ENCODE measurements at regions not wholly inside any gene's neighbourhood (a gene's known extent, or its start where the extent isn't known, plus 50 kb on each side); places are given as distances from the start of the nearest gene placed in this dataset.

- H3K27me3 ChIP-seq, result no peaks in the 10 kb centered on the region
- H3K27ac ChIP-seq, result no peak overlapping the region
- no peak overlapping the region for H3K4me2 ChIP-seq
- no peak overlapping the region for H3K4me3 ChIP-seq
- H3K9me3 ChIP-seq (replicated peaks in 1 of 11), result peaks cover 0 to 8% (median 0%) of the 10 kb centered on the region in 11 experiments; a peak in 2 of 22 replicates
- H3K9ac ChIP-seq, result no peak overlapping the region
- no peaks in the 10 kb centered on the region; a peak in 1 of 20 replicates for H3K4me1 ChIP-seq
- H3K36me3 ChIP-seq, result no peaks in the 10 kb centered on the region
- no peak for TF ChIP-seq Cebpa-rat (IDR thresholded peaks at IDR 0.05)
- H4K20me1 ChIP-seq, result no peaks in the 10 kb centered on the region
Measured at GRCh38 chr15:72866866-72867616, 83.5 kb upstream of the ADPGK start.

DNA sequence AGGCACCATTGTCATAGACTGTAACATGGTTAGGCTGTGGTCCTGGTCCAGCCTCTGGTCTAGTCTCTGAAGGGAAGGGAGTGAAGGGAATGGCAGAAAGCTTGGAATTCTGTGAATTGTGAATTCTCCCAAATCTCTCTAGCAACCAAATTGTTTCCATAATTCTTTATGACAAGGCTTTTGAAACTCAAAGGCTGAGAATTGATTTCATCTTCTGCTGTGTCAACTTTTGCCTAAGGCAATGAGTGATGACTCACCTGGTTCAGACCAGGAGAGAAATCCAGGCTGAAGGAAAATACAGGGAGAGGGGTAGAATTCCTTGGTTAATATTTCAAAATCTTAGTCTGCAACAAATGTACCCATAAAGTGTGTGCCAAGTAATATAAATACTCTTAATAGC, 82.6 kb upstream of the ADPGK start:
- Histone ChIP-seq H3K27me3 (no peaks in the 10 kb centered on the region), H3K27ac (no peak overlapping the region), H4K20me1 (no peaks in the 10 kb centered on the region), H3K36me3 (no peaks in the 10 kb centered on the region), H3K4me1 (no peaks in the 10 kb centered on the region; a peak in 1 of 20 replicates), H3K9me3 (replicated peaks in 1 of 11) (peaks cover 0 to 8% (median 0%) of the 10 kb centered on the region in 11 experiments; a peak in 2 of 22 replicates), H3K4me2 (no peak overlapping the region), H3K4me3 (no peak overlapping the region), H3K9ac (no peak overlapping the region)
- no peak for TF ChIP-seq Cebpa-rat (IDR thresholded peaks at IDR 0.05)

GRCh38 chr15:72865486-72865885, 81.9 kb upstream of the ADPGK start:
- Histone ChIP-seq H3K9me3 (replicated peaks in 1 of 11) (peaks cover 0 to 4% (median 0%) of the 10 kb centered on the region in 11 experiments; a peak in 2 of 22 replicates), H3K36me3 (no peaks in the 10 kb centered on the region), H3K4me3 (no peak overlapping the region), H3K27me3 (no peaks in the 10 kb centered on the region), H4K20me1 (no peaks in the 10 kb centered on the region), H3K4me1 (no peaks in the 10 kb centered on the region; a peak in 1 of 20 replicates), H3K27ac (no peak overlapping the region), H3K4me2 (no peak overlapping the region), H3K9ac (no peak overlapping the region)
- no peak for TF ChIP-seq Cebpa-rat (IDR thresholded peaks at IDR 0.05)

DNA sequence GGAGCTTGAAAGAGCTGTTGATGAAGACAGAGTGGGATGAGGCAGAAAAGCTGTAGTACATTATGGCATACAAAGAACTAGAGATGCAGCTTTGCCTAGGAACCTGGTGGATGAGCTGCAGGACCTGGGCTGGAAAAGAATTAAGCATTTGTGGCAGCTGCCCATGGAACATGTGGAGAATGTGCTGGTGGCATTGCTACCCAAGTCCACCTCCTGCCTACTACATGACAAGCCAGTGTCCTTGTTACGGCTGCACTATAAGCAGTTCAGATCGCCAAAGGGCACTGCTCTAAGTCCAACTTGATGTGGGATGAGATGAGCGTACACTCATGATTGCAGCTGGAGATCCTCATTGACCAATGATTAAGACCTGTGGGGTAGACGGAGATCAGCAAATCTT, 81.1 kb upstream of the ADPGK start:
- H3K27me3 ChIP-seq, result no peaks in the 10 kb centered on the region
- no peaks in the 10 kb centered on the region; a peak in 1 of 20 replicates for H3K4me1 ChIP-seq
- H3K9me3 ChIP-seq (replicated peaks in 1 of 11), result no peaks in the 10 kb centered on the region
- H3K9ac ChIP-seq, result no peak overlapping the region
- no peak overlapping the region for H3K4me3 ChIP-seq
- no peak overlapping the region for H3K27ac ChIP-seq
- no peaks in the 10 kb centered on the region for H3K36me3 ChIP-seq
- TF ChIP-seq Cebpa-rat (IDR thresholded peaks at IDR 0.05), result no peak
- H4K20me1 ChIP-seq, result no peaks in the 10 kb centered on the region
- H3K4me2 ChIP-seq, result no peak overlapping the region

GRCh38 chr15:72861354-72861910, 77.9 kb upstream of the ADPGK start:
- Histone ChIP-seq H3K36me3 (no peaks in the 10 kb centered on the region), H4K20me1 (no peaks in the 10 kb centered on the region), H3K27me3 (no peaks in the 10 kb centered on the region), H3K4me2 (0 out of 22 replicates have a peak overlapping the region, but pooled peaks of 1 of the 11 experiments have one; percentile 7), H3K4me1 (no peaks in the 10 kb centered on the region; a peak in 1 of 20 replicates), H3K4me3 (no peak overlapping the region), H3K27ac (no peak overlapping the region), H3K9me3 (replicated peaks in 1 of 11) (no peaks in the 10 kb centered on the region), H3K9ac (no peak overlapping the region)
- no peak for TF ChIP-seq Cebpa-rat (IDR thresholded peaks at IDR 0.05)

- Histone ChIP-seq H3K9ac (no peak overlapping the region), H3K4me2 (no peak overlapping the region), H3K27me3 (no peaks in the 10 kb centered on the region), H3K27ac (no peak overlapping the region), H3K4me1 (no peaks in the 10 kb centered on the region; a peak in 1 of 20 replicates), H3K9me3 (replicated peaks in 1 of 11) (no peaks in the 10 kb centered on the region), H4K20me1 (no peaks in the 10 kb centered on the region), H3K36me3 (no peaks in the 10 kb centered on the region), H3K4me3 (no peak overlapping the region)
- TF ChIP-seq Cebpa-rat (IDR thresholded peaks at IDR 0.05), result no peak
Measured at GRCh38 chr15:72859757-72860145, 76.2 kb upstream of the ADPGK start.

DNA sequence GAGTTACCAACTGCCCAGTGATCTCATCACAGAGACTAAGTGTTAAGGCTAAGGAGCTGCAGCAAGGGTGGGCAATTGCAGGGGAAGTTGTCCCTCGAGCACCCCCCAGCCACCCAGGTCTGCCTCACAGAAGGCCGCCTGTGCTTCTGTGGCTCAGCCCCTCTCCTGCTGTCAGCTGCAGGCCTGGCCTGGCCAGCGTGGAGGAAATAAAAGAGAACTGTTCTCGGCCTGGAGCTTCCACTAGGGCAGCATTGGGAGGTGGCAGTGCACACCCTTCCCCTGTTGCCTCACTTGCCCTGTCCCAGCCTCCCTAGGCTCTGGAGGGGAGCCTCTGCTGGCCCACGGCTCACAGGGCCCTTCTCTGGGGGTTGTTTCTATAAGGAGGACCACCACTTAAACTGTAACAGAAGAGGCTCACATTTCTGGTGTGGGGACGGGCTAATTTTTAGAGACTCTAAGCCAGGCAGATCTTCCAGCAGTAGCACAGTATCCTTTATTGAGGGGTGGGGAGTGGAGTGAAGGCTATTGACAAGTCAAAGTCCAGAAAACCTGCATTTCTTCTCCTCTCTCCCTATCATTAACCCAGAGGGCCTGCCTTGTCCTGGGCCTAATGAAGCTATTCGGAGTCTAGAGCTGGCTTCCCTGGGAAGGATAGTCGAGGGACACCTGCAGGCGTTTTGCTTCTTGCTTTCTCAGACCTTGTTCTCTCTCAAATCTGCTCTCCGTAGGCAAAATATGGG, 75.6 kb upstream of the ADPGK start:
- TF ChIP-seq Cebpa-rat (IDR thresholded peaks at IDR 0.05), result no peak
- H3K4me3 ChIP-seq, result no peak overlapping the region
- no peaks in the 10 kb centered on the region for H3K36me3 ChIP-seq
- no peak overlapping the region for H3K9ac ChIP-seq
- no peaks in the 10 kb centered on the region; a peak in 1 of 20 replicates for H3K4me1 ChIP-seq
- H3K27me3 ChIP-seq, result no peaks in the 10 kb centered on the region
- H4K20me1 ChIP-seq, result no peaks in the 10 kb centered on the region
- no peaks in the 10 kb centered on the region for H3K9me3 ChIP-seq (replicated peaks in 1 of 11)
- no peak overlapping the region for H3K27ac ChIP-seq
- H3K4me2 ChIP-seq, result no peak overlapping the region

DNA sequence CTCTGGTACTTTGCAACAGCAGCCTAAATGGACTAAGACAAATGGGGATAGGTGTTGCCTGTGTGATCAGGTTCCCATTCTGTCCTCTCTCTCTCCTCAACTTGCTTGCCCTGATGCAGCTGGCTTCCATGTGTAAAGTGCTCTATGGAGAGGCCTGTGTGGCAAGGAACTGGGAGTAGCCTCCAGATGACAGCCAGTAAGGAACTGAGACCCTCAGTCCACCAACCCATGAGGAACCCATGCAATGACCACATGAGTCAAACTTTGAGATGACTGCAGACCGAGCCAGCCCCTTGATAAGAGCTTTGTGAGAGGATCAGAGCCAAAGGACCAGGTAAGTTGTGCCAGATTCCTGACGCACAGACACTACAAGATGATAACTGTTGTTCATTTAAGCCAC, 74.6 kb upstream of the ADPGK start:
- no peaks in the 10 kb centered on the region for H3K9me3 ChIP-seq (replicated peaks in 1 of 11)
- H3K4me2 ChIP-seq, result no peak overlapping the region
- no peaks in the 10 kb centered on the region for H3K36me3 ChIP-seq
- H4K20me1 ChIP-seq, result no peaks in the 10 kb centered on the region
- no peak overlapping the region for H3K9ac ChIP-seq
- H3K4me1 ChIP-seq, result no peaks in the 10 kb centered on the region; a peak in 1 of 20 replicates
- H3K27ac ChIP-seq, result no peak overlapping the region
- no peak for TF ChIP-seq Cebpa-rat (IDR thresholded peaks at IDR 0.05)
- no peaks in the 10 kb centered on the region for H3K27me3 ChIP-seq
- no peak overlapping the region for H3K4me3 ChIP-seq

GRCh38 chr15:72857331-72858063, 73.9 kb upstream of the ADPGK start:
- Histone ChIP-seq H3K4me3 (no peak overlapping the region), H3K9me3 (replicated peaks in 1 of 11) (no peaks in the 10 kb centered on the region), H3K4me2 (no peak overlapping the region), H3K9ac (no peak overlapping the region), H4K20me1 (no peaks in the 10 kb centered on the region), H3K27ac (no peak overlapping the region), H3K4me1 (no peaks in the 10 kb centered on the region; a peak in 1 of 20 replicates), H3K27me3 (no peaks in the 10 kb centered on the region), H3K36me3 (no peaks in the 10 kb centered on the region)
- TF ChIP-seq Cebpa-rat (IDR thresholded peaks at IDR 0.05), result no peak

Measured in BLaER1 treated with 17β-estradiol and CSF1 and Interleukin-3, amounts not matched to agents 10 nM and 100 nM (cell line).